GM18951 (cell line): ENCODE measurements at regions not wholly inside any gene's neighbourhood (a gene's known extent, or its start where the extent isn't known, plus 50 kb on each side); places are given as distances from the start of the nearest gene placed in this dataset.
"Not testable (repeated sequence)": the region's sequence is repeated elsewhere in the genome, so short reads cannot be mapped to it uniquely, and the experiment has no call there.

Experiments
- in situ Hi-C: fragments of 300-500 bp; cut with MboI; formaldehyde crosslinking; loops from one replicate; pipeline ENCODE4 v1.12.0; 2022; ENCODE audit warnings: low sequenced_read_pairs, mixed read lengths, inconsistent platforms; ENCODE audit not compliant: unreplicated experiment

GRCh38 chr21:5013455-5014304 lies 5507.7 kb upstream of the TPTE start:
- in situ Hi-C loops = not testable (repeated sequence)

GRCh38 chr21:5015187-5015586 lies 5506.2 kb upstream of the TPTE start:
- in situ Hi-C loops = not testable (repeated sequence)

- in situ Hi-C loops = not testable (repeated sequence)
These were observed 5502.3 kb upstream of the TPTE start for GRCh38 chr21:5019120-5019519.

- in situ Hi-C loops = not testable (repeated sequence)
These were observed 5499.6 kb upstream of the TPTE start for GRCh38 chr21:5021815-5022214.

- in situ Hi-C loops = not testable (repeated sequence)
These were observed 5499.1 kb upstream of the TPTE start for GRCh38 chr21:5022254-5022653.

GRCh38 chr21:5022748-5023147 lies 5498.6 kb upstream of the TPTE start:
- in situ Hi-C loops = not testable (repeated sequence)

- in situ Hi-C loops = not testable (repeated sequence)
These were observed 5486.2 kb upstream of the TPTE start for GRCh38 chr21:5035147-5035546.

GRCh38 chr21:5035587-5035986 lies 5485.8 kb upstream of the TPTE start:
- in situ Hi-C loops = not testable (repeated sequence)

- in situ Hi-C loops = not testable (repeated sequence)
These were observed 5483.6 kb upstream of the TPTE start for GRCh38 chr21:5037606-5038331.

GRCh38 chr21:5039926-5040325 lies 5481.5 kb upstream of the TPTE start:
- in situ Hi-C loops = not testable (repeated sequence)

- in situ Hi-C loops = not testable (repeated sequence)
These were observed 5478.8 kb upstream of the TPTE start for GRCh38 chr21:5042583-5042982.

- in situ Hi-C loops = not testable (repeated sequence)
These were observed 5476.6 kb upstream of the TPTE start for GRCh38 chr21:5044812-5045211.

- in situ Hi-C loops = not testable (repeated sequence)
These were observed 5469.9 kb upstream of the TPTE start for GRCh38 chr21:5051303-5052018.

GRCh38 chr21:5055027-5055754 lies 5466.2 kb upstream of the TPTE start:
- in situ Hi-C loops = not testable (repeated sequence)

GRCh38 chr21:5055996-5056962 lies 5465.1 kb upstream of the TPTE start:
- in situ Hi-C loops = not testable (repeated sequence)

GRCh38 chr21:5057077-5057476 lies 5464.3 kb upstream of the TPTE start:
- in situ Hi-C loops = not testable (repeated sequence)

GRCh38 chr21:5060364-5061083 lies 5460.9 kb upstream of the TPTE start:
- in situ Hi-C loops = not testable (repeated sequence)

GRCh38 chr21:5064581-5065142 lies 5456.7 kb upstream of the TPTE start:
- in situ Hi-C loops = not testable (repeated sequence)
